HEK293 (cell line): ENCODE measurements at regions not wholly inside any gene's neighbourhood (a gene's known extent, or its start where the extent isn't known, plus 50 kb on each side); places are given as distances from the start of the nearest gene placed in this dataset.

Source experiments
- GFI1B ChIP-seq: fragments of 450-650 bp; formaldehyde crosslinking; IDR thresholded peaks from 2 replicates; pipeline ENCODE4 v1.5.1; 2016; ENCODE audit warnings: missing biosample characterization, missing genetic modification characterization
- MZF1 ChIP-seq: fragments of 450-650 bp; formaldehyde crosslinking; IDR thresholded peaks from 2 replicates; pipeline ENCODE4 v1.5.1; 2017; ENCODE audit warnings: missing biosample characterization, missing genetic modification characterization, borderline replicate concordance
- SALL2 ChIP-seq: fragments of 450-650 bp; formaldehyde crosslinking; IDR thresholded peaks from 2 replicates; pipeline ENCODE4 v1.5.0; 2017; ENCODE audit warnings: missing biosample characterization, mild to moderate bottlenecking, missing genetic modification characterization, borderline replicate concordance
- ZBTB21 ChIP-seq: fragments of 450-650 bp; formaldehyde crosslinking; IDR thresholded peaks from 2 replicates; pipeline ENCODE4 v1.5.1; 2017; ENCODE audit warnings: missing biosample characterization, missing genetic modification characterization
- ZFP3 ChIP-seq: fragments of 450-650 bp; formaldehyde crosslinking; IDR thresholded peaks from 2 replicates; pipeline ENCODE4 v1.5.1; 2016; ENCODE audit warnings: low read depth, missing biosample characterization, missing genetic modification characterization
- ZNF121 ChIP-seq: fragments of 450-650 bp; formaldehyde crosslinking; IDR thresholded peaks from 2 replicates; pipeline ENCODE4 v1.5.1; 2016; ENCODE audit warnings: missing biosample characterization, missing genetic modification characterization
- ZNF133 ChIP-seq: fragments of 450-650 bp; formaldehyde crosslinking; IDR thresholded peaks from 2 replicates; pipeline ENCODE4 v1.5.1; 2016; ENCODE audit warnings: missing biosample characterization, missing genetic modification characterization
- ZNF324 ChIP-seq: fragments of 450-650 bp; formaldehyde crosslinking; IDR thresholded peaks from 2 replicates; pipeline ENCODE4 v1.5.1; 2016; ENCODE audit warnings: missing biosample characterization, missing genetic modification characterization
- ZNF510 ChIP-seq: fragments of 450-650 bp; formaldehyde crosslinking; IDR thresholded peaks from 2 replicates; pipeline ENCODE4 v1.5.1; 2018; ENCODE audit warnings: mild to moderate bottlenecking, missing genetic modification characterization, missing biosample characterization; ENCODE audit not compliant: insufficient replicate concordance
- ZNF571 ChIP-seq: fragments of 450-650 bp; formaldehyde crosslinking; IDR thresholded peaks from 2 replicates; pipeline ENCODE4 v1.5.0; 2017; ENCODE audit warnings: missing biosample characterization, missing genetic modification characterization
- TF ChIP-seq, protein P1 (sequence below): fragments of 450-650 bp; formaldehyde crosslinking; IDR thresholded peaks from 2 replicates; pipeline ENCODE4 v1.5.1; 2016; ENCODE audit warnings: missing biosample characterization, missing genetic modification characterization

DNA sequence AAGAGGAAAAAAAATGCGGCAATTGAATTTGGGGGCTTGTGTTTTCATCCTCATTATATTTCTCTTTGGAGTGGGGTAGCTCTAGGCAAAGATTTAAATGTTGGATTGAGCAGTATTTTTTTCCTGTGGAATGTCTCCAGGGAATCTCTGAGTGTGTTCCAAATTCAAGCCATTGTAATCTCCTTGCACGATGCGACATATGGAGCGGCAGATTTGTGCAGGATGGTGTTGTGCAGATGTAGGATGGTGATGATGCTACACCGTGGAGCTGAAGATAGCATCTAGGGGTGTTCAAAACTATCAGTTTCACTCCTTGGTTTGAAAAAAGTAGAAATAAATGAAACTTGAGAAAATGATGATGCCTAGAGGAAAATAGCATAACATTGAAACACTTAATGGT is 777.5 kb upstream of the EPHA7 start:
- TF ChIP-seq ZNF571 (no peak), ZFP3 (no peak), ZNF121 (tag by site-specific recombination) (no peak), MZF1 (tag by site-specific recombination) (no peak), ZNF324 (tag by site-specific recombination) (no peak), SALL2 (tag by site-specific recombination) (no peak), GFI1B (no peak), ZNF510 (tag by site-specific recombination) (no peak), ZNF133 (no peak), ZBTB21 (tag by site-specific recombination) (no peak)
- TF ChIP-seq, protein P1, sequence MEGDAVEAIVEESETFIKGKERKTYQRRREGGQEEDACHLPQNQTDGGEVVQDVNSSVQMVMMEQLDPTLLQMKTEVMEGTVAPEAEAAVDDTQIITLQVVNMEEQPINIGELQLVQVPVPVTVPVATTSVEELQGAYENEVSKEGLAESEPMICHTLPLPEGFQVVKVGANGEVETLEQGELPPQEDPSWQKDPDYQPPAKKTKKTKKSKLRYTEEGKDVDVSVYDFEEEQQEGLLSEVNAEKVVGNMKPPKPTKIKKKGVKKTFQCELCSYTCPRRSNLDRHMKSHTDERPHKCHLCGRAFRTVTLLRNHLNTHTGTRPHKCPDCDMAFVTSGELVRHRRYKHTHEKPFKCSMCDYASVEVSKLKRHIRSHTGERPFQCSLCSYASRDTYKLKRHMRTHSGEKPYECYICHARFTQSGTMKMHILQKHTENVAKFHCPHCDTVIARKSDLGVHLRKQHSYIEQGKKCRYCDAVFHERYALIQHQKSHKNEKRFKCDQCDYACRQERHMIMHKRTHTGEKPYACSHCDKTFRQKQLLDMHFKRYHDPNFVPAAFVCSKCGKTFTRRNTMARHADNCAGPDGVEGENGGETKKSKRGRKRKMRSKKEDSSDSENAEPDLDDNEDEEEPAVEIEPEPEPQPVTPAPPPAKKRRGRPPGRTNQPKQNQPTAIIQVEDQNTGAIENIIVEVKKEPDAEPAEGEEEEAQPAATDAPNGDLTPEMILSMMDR (tag by site-specific recombination) = no peak
